NCI-H82 treated with DMSO at 0.1 percent for 48 hours (cell line): ENCODE measurements at regions not wholly inside any gene's neighbourhood (a gene's known extent, or its start where the extent isn't known, plus 50 kb on each side); places are given as distances from the start of the nearest gene placed in this dataset.
A peak's percentile ranks its signal among the peaks of the same experiment; 100 is the strongest.

ENCODE experiments used
- DNase-seq: peaks from one replicate; lab custom pipeline; 2025; ENCODE audit not compliant: unreplicated experiment; lab: John Stamatoyannopoulos, UW

GRCh38 chr9:82680179-82680935, 382.6 kb downstream of the RASEF start:
- peak; percentile 70 for DNase-seq

DNA sequence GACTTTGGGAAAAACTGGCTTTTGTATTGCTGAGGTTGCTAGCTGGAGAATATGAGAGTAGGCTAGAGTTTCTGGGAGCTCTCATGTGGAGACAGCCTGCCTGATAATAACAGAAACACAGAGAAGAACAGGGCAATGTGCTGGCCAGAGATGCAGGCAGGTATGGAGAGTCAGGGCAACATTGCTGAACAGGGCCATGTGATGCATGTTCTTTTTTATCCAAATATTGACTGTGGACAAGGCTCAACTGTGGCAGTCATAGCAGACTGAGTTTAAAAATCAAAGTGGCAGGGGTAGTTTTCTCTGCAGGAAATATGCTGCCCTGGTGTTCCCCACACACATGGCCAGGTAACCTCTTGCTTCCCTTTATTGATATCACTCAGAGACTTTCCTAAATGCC, 381.1 kb downstream of the RASEF start:
- DNase-seq: no peak

GRCh38 chr9:82682431-82682830, 380.5 kb downstream of the RASEF start:
- no peak for DNase-seq

- DNase-seq: no peak
Measured at GRCh38 chr9:82695704-82696103, 367.2 kb downstream of the RASEF start.

GRCh38 chr9:82706786-82707185, 356.2 kb downstream of the RASEF start:
- no peak for DNase-seq

GRCh38 chr9:82716821-82717220, 346.1 kb downstream of the RASEF start:
- no peak for DNase-seq

- no peak for DNase-seq
Measured at GRCh38 chr9:82720515-82720914, 342.4 kb downstream of the RASEF start.

DNA sequence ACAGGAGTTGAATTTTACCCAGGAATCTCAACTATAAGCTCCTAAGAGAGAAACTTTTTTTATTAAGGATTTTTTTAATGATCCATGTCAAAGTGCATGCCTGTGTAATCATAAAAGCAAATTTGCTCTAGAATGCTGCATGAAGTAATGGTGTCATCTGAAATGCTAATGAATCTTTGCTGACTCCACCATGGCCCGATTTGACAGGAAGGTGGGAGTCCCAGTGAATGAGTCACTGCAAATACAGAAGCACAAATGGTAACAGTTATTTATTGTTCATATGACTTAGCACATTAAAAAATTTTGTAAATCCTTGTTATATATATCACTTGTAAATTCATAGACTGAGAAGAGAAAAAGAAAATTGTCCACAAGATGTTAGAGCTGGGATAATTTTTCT, 341.3 kb downstream of the RASEF start:
- DNase-seq: no peak

DNA sequence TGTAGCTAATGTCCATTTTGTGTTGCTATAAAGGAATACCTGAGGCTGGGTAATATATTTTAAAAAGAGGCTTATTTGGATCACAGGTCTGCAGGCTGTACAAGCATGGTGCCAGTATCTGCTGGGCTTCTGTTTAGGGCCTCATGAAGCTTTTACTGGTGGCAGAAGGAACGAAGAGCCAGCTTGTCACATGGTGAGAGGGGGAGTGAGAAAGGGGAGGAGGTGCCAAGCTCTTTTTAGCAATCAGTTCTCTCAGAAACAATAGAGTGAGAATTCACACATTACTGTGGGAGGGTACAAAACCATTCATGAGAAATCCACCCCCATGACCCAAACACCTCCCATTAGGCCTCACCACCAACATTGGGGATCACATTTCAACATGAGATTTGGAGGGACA, 340.9 kb downstream of the RASEF start:
- DNase-seq: no peak

- DNase-seq: no peak
Measured at GRCh38 chr9:82722561-82722960, 340.4 kb downstream of the RASEF start.

DNA sequence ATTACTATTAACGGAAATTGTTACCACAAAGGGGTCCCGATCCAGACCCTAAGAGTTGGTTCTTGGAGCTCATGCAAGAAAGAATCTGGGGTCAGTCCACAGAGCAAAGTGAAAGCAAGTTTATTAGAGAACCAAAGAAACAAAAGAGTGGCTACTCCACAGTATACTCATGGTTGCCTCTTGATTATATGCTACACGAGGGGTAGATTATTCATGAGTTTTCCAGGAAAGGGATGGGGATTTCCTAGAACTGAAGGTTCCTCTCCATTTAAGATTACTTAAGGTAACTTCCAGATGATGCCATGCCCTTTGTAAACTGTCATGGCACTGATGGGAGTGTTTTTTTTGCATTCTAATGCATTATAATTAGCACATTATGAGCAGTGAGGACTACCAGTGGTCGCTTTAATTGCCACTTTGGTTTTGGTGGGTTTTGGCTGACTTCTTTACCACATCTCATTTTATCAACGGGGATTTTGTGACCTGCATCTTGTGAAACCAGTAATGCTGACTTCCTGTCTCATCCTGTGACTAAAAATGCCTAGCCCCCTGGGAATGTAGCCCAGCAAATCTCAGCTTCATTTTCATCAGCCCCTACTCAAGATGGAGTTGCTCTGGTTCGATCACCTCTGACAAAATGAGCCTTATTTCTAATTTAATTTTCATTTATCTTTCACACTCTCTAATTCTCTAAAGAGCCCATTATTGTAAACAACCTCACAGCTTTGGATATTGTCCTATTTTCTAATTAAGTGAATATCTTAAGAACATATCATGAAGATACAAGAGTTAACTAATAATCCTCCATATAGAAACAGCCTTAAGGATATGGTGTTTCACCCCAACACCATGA, 336.3 kb downstream of the RASEF start:
- DNase-seq: no peak

DNA sequence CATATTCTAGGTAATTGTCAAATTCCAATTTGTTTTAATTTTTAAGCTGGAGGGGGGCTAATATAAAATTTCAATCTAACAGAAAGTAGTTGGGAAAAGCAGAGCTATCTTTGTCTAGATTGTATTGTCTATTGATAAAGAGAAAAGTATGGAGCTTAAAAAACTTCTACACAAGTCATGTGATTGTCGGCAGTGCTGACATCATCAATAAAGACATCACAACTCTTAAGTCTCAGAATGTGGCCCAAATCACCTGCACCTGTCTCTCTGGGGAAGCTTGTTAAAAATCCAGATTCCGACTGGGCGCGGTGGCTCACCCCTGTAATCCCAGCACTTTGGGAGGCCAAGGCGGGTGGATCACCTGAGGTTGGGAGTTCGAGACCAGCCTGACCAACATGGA, 333.8 kb downstream of the RASEF start:
- DNase-seq: no peak

DNA sequence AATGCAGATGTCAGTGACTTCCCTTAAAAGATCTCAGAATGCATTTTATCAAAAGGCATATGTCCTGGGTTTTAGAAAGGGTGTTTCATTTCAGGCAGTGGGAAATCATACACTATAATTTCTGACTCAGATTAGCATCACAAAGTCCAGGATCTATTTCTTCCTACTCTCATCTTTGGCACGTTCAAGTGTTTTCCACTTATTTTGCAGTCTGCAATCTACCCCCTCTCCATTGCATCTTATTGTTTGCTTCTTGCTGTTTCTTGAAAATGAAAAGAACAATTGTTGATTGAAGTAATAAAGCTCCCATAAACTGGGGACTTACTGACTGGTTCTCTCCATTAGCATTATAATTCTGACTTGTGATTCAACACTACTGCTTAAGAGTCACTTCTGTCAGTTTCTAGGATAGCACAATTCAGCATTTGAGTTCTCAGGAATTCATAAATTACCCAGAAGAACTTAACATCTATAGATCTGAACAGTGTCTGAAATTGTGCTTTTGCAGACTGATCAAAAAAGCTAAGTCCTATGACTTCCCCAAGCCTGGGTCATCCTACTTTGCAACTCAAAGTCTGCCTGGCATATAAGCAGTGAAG, 332.9 kb downstream of the RASEF start:
- no peak for DNase-seq

- DNase-seq: no peak
Measured at GRCh38 chr9:82732928-82733327, 330.0 kb downstream of the RASEF start.

GRCh38 chr9:82736126-82736525, 326.8 kb downstream of the RASEF start:
- no peak for DNase-seq

DNA sequence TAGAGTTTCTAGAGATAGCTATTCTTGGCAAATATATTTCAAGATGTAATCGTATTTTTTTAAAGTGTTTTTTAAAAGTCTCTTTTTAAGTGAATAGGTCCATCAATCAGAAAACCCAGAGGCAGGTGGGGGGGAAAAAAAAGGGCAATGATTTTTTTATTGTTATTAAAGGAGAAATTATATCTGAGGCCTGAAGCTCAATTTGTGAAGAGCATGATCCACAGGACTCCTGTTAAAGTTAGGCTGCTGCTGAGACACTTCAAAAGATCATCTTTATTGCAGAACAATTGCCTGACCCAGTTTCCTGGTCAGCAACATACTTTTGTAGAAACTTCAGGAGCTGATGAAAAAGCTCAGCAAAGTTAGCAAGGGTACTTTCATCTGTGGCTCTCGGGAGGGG, 326.2 kb downstream of the RASEF start:
- no peak for DNase-seq

DNA sequence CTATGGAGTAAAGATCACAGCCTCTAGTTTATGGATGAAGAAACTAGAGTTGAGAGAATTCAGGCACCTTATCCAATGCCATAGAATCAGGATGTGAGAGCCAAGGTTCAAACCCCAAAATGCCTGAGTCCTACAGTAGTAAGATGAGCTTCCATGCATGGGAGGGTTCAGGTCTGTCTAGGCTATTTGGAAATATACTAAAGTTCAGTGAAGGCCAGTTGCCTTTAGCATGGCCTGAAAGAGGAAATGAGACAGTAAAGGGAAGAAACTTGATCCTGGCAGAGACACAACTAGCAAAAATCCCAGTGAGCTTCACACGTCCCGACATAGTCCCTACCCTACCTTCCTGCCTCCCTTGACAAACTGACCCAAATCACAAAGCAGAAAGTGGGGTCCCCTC, 317.0 kb downstream of the RASEF start:
- DNase-seq: no peak

DNA sequence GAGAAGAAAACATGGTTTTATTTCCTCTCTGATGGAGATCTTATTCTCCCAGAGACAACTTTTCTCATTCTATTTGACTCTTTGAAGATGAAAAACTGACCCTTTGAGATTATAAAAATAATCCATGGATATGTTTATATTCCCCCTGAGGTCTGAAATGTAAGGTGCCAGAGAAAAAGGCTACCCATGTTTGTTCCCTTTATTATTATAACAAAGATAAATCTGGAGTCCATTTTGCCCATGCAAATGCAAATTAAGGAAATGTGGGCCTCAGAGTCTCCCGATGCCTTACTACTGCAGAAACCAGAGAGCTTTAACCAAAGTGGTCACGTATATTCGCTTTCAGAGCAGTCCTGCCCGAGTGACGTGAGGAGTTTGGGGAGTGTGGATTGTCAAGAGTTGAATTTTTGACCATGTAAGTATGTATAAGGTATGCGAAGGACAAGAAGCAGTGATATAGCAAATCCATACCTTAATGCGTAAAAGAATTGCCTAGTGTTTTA, 312.5 kb downstream of the RASEF start:
- DNase-seq: no peak

DNA sequence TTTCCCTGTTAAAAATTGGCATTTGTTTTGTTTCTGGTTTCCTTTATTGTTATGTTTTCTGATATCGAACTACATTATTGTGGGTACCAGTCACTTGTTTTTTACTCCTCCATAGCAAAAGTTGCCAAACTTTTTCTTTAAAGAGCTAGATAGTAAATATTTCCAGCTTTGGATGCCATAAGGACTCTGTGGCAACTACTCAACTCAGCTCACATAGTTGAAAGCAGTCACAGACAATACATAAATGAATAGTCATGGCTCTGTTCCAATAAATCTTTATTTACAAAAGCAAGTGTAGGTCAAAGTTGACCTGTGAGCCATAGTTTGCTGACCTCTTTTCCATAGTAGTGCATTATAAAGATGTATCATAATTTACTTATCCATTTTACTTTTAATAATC, 305.0 kb downstream of the RASEF start:
- DNase-seq: no peak

DNA sequence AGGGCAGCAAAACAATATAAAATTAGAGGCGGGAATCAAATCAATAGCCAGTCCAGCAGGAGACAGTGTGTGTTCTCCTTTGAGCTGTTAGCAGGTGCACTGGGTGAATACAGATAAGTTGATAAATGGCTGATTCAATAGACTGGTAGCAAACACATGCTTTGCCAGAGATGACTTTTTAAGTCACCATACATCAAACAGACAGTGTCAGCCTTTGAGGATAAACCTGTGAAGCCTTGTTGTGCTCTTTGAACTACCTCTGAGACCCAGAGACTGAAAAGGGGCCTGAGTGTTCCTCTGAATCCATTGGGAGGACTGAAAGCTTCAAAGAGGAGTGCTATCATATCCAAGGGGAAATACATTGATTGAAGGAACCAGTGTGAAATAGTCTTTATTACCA, 301.9 kb downstream of the RASEF start:
- no peak for DNase-seq

- no peak for DNase-seq
Measured at GRCh38 chr9:82761956-82762355, 301.0 kb downstream of the RASEF start.

DNA sequence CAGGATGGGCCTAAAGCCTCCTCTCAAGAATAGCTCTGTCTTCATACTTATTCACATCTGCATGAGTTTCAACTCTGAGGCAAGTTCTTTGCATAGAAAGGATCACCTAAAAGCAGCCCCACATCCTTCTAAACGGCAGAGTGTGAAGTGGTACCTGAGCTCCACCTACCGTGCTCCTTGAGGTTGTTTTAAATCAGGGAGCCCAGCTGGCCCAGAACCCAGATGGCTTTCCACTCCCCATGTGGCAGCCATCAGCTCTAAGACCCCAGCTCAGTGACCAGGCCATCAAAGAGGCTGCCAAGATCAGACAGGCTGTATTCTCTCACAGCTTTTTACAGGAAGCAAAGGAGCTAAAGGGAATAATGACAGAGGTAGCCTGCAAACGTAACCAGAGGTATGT, 299.3 kb downstream of the RASEF start:
- no peak for DNase-seq
